Chondrocyte (in vitro differentiated cells): ENCODE measurements at regions not wholly inside any gene's neighbourhood (a gene's known extent, or its start where the extent isn't known, plus 50 kb on each side); places are given as distances from the start of the nearest gene placed in this dataset.
"Not testable (repeated sequence)": the region's sequence is repeated elsewhere in the genome, so short reads cannot be mapped to it uniquely, and the experiment has no call there.

Source experiments
- DNase-seq: peaks from one replicate; pipeline ENCODE4 v3.0.0; 2021; ENCODE audit warnings: mixed read lengths, low spot score
- H3K27ac Mint-ChIP-seq: one replicate; pipeline ENCODE4 v1.8.0; 2021; ENCODE audit warnings: mild to moderate bottlenecking, moderate library complexity, mixed read lengths; ENCODE audit not compliant: unreplicated experiment
- H3K27me3 Mint-ChIP-seq: 2 replicates; pipeline ENCODE4 v1.8.0; 2021; ENCODE audit warnings: low read depth, mixed read lengths
- H3K36me3 Mint-ChIP-seq: 2 replicates; pipeline ENCODE4 v1.8.0; 2021; ENCODE audit warnings: low read depth, mixed read lengths
- H3K4me1 Mint-ChIP-seq: 2 replicates; pipeline ENCODE4 v1.8.0; 2021; ENCODE audit warnings: low read depth, mild to moderate bottlenecking, mixed read lengths
- H3K4me3 Mint-ChIP-seq: one replicate; pipeline ENCODE4 v1.8.0; 2021; ENCODE audit warnings: mild to moderate bottlenecking, moderate library complexity, mixed read lengths; ENCODE audit not compliant: unreplicated experiment
- H3K9me3 Mint-ChIP-seq: 2 replicates; pipeline ENCODE4 v1.8.0; 2021; ENCODE audit warnings: low read depth, mixed read lengths
- CTCF ChIP-seq: fragments of 200-600 bp; sonication (generic); IDR thresholded peaks from 2 replicates; pipeline ENCODE4 v1.5.0; 2021; ENCODE audit warnings: antibody characterized with exemption, mild to moderate bottlenecking, moderate library complexity

- no peak overlapping the region for H3K27ac Mint-ChIP-seq
- H3K4me1 Mint-ChIP-seq, result no peaks in the 10 kb centered on the region
- H3K36me3 Mint-ChIP-seq, result no peaks in the 10 kb centered on the region
- H3K9me3 Mint-ChIP-seq, result no peaks in the 10 kb centered on the region
- H3K27me3 Mint-ChIP-seq, result peaks cover 19% of the 10 kb centered on the region
- TF ChIP-seq CTCF, result no peak
- no peak for DNase-seq
- no peak overlapping the region for H3K4me3 Mint-ChIP-seq
These were observed 84.7 kb upstream of the CYRIA start for GRCh38 chr2:16750175-16750924.

- H3K4me1 Mint-ChIP-seq, H3K4me3 Mint-ChIP-seq, H3K9me3 Mint-ChIP-seq, H3K27ac Mint-ChIP-seq, DNase-seq, H3K36me3 Mint-ChIP-seq: not testable (repeated sequence)
- H3K27me3 Mint-ChIP-seq, result peaks cover 18% of the 10 kb centered on the region
These were observed 83.1 kb upstream of the CYRIA start for GRCh38 chr2:16748511-16749266.

GRCh38 chr2:16747689-16748088, 82.1 kb upstream of the CYRIA start:
- Mint-ChIP-seq H3K27ac (no peak overlapping the region), H3K4me1 (no peaks in the 10 kb centered on the region), H3K27me3 (peaks cover 20% of the 10 kb centered on the region), H3K9me3 (no peaks in the 10 kb centered on the region), H3K36me3 (no peaks in the 10 kb centered on the region), H3K4me3 (no peak overlapping the region)
- no peak for DNase-seq
- TF ChIP-seq CTCF, result no peak

GRCh38 chr2:16747257-16747656, 81.6 kb upstream of the CYRIA start:
- no peak overlapping the region for H3K4me3 Mint-ChIP-seq
- no peaks in the 10 kb centered on the region for H3K36me3 Mint-ChIP-seq
- no peak for TF ChIP-seq CTCF
- no peak overlapping the region for H3K27ac Mint-ChIP-seq
- H3K4me1 Mint-ChIP-seq, result no peaks in the 10 kb centered on the region
- no peaks in the 10 kb centered on the region for H3K9me3 Mint-ChIP-seq
- no peak for DNase-seq
- H3K27me3 Mint-ChIP-seq, result peaks cover 24% of the 10 kb centered on the region

- H3K27ac Mint-ChIP-seq, result no peak overlapping the region
These were observed 81.2 kb upstream of the CYRIA start for GRCh38 chr2:16746833-16747232.

More at GRCh38 chr2:16746833-16747232, 81.2 kb upstream of the CYRIA start:
- DNase-seq, result no peak
- Mint-ChIP-seq H3K27me3 (peaks cover 24% of the 10 kb centered on the region), H3K4me3 (no peak overlapping the region), H3K9me3 (no peaks in the 10 kb centered on the region), H3K4me1 (no peaks in the 10 kb centered on the region), H3K36me3 (no peaks in the 10 kb centered on the region)
- no peak for TF ChIP-seq CTCF
